Heart right ventricle (tissue), 16 donors: ENCODE measurements at regions not wholly inside any gene's neighbourhood (a gene's known extent, or its start where the extent isn't known, plus 50 kb on each side); places are given as distances from the start of the nearest gene placed in this dataset.

ENCODE experiments used
- ATAC-seq, 8 donors: fragments of 200-7000 bp; cut with Tn5 transposase; one replicate each; pipeline ENCODE4 v1.9.1; 2020; ENCODE audit warnings: mild to moderate bottlenecking in 8 of 8, moderate library complexity in 8 of 8, moderate number of reproducible peaks in 1 of 8
- DNase-seq, 2 donors: peaks; one replicate each; pipeline ENCODE4 v3.0.0-alpha.2; 2020
- H3K27ac ChIP-seq, 10 donors: fragments of 200-600 bp; sonication (generic) in 2 of 10; one replicate each; pipeline versions ENCODE4 v1.5.0 to v1.8.0; 2020 to 2022; ENCODE audit warnings: mild to moderate bottlenecking in 3 of 10
- H3K27me3 ChIP-seq, 7 donors: fragments of 200-600 bp; one replicate each; pipeline ENCODE4 v1.8.0; 2021 to 2022; ENCODE audit warnings: mild to moderate bottlenecking in 2 of 7
- H3K36me3 ChIP-seq, 9 donors: fragments of 200-600 bp; sonication (generic) in 1 of 9; one replicate each; pipeline versions ENCODE4 v1.5.0 to v1.8.0; 2020 to 2022; ENCODE audit warnings: mild to moderate bottlenecking in 2 of 9
- H3K4me1 ChIP-seq, 9 donors: fragments of 200-600 bp; sonication (generic) in 1 of 9; one replicate each; pipeline versions ENCODE4 v1.5.0 to v1.8.0; 2020 to 2022; ENCODE audit warnings: mild to moderate bottlenecking in 4 of 9
- H3K4me3 ChIP-seq, 10 donors: fragments of 200-600 bp; sonication (generic) in 2 of 10; one replicate each; pipeline versions ENCODE4 v1.5.0 to v1.8.0; 2020 to 2022; ENCODE audit warnings: mild to moderate bottlenecking in 7 of 10, moderate library complexity in 2 of 10
- H3K9me3 ChIP-seq, 11 donors: fragments of 200-600 bp in 10 of 11; sonication (generic) in 2 of 11; one replicate each; pipeline versions ENCODE4 v1.5.0 to v1.8.0; 2013 to 2022; ENCODE audit warnings: mild to moderate bottlenecking in 2 of 11, control low read depth in 1 of 11, moderate library complexity in 1 of 11
- CTCF ChIP-seq, 9 donors: fragments of 200-600 bp; sonication (generic) in 2 of 9; IDR thresholded peaks; one replicate each; pipeline versions ENCODE4 v1.5.0 to v1.8.0; 2021 to 2022; ENCODE audit warnings: antibody characterized with exemption in 9 of 9, mild to moderate bottlenecking in 5 of 9, moderate library complexity in 1 of 9
- WGBS, 2 donors: extraction: QIAGEN DNeasy Blood & Tissue Kit; methylation state at CpG; one replicate each; pipeline ENCODE4 v1.1.7; 2013; ENCODE audit warnings: inconsistent platforms in 1 of 2; 5-methylcytosine and 5-hydroxymethylcytosine counted together
- intact Hi-C, 10 donors: fragments of 100-400 bp; cut with DNase I; formaldehyde crosslinking; loops; one replicate each; pipeline versions ENCODE4 v1.11.1 to v1.14.2; 2022
- donor health status: Arrhythmogenic right ventricular cardiomyopathy.
- donor health status: ischemic (EF 13 %, LVEDD 7.1; RV severe dilation, severe dysfunction).
- donor health status: healthy with polysubstance abuse.
- donor health status: DM: no; HTN: yes; CAD: no.
- donor health status: DM: no; HTN: no; CAD: no.
- donor health status: ischemic (EF 25% LVEDD 6.9; RV normal size, moderate dysfunction).
- donor health status: ischemic (EF 25% LVEDD 5.7; RV mildly dilated, moderate dysfunction).
- donor health status: healthy.
- donor health status: DM: yes; HTN: yes; CAD: no.
- donor health status: Ischemic cardiomyopathy.
- donor health status: ischemic (EF 35%, LVEDD 5.7; RV mildly dilated, moderate dysfunction).
- donor health status: nonischemic (EF 11% LVEDD 7.7; RV severe dilation, severe dysfunction).
- donor health status: DM: yes; HTN: yes; CAD: no.
- donor health status: PGD.
- donor health status: ischemic (EF 29% LVEDD 5.4; RV normal size, mild dysfunction).
- donor health status: nonischemic (EF 23%, LVEDD 6.1; RV moderate dilation, normal function).

GRCh38 chr22:49447837-49448236 lies 379.8 kb downstream of the BRD1 start:
- DNase-seq, result no peak
- intact Hi-C loops, result no loop called here
- Histone ChIP-seq H3K27ac (no peak overlapping the region), H3K9me3 (no peaks in the 10 kb centered on the region), H3K27me3 (peaks cover 0 to 71% (median 58%) of the 10 kb centered on the region in 7 donors), H3K4me3 (no peak overlapping the region), H3K36me3 (no peaks in the 10 kb centered on the region), H3K4me1 (no peaks in the 10 kb centered on the region)
- ATAC-seq, result no peak
- 82 to 85% methylated on average over 13 of the region's 13 CpGs for WGBS, 2 donors
- TF ChIP-seq CTCF (IDR thresholded peaks at IDR 0.05), result no peak

- peaks cover 0 to 73% (median 58%) of the 10 kb centered on the region in 7 donors for H3K27me3 ChIP-seq
- H3K27ac ChIP-seq, result no peak overlapping the region
- H3K4me3 ChIP-seq, result no peak overlapping the region
- intact Hi-C loops, result no loop called here
- ATAC-seq (no peak), DNase-seq (no peak)
- H3K36me3 ChIP-seq, result no peaks in the 10 kb centered on the region
- no peaks in the 10 kb centered on the region for H3K4me1 ChIP-seq
- H3K9me3 ChIP-seq, result no peaks in the 10 kb centered on the region
- TF ChIP-seq CTCF (IDR thresholded peaks at IDR 0.05), result no peak
- 68 to 70% methylated on average over 21 of the region's 21 CpGs for WGBS, 2 donors
These were observed 380.6 kb downstream of the BRD1 start for GRCh38 chr22:49446759-49447710.

GRCh38 chr22:49446145-49446758 lies 381.4 kb downstream of the BRD1 start:
- H3K27ac ChIP-seq, result no peak overlapping the region
- WGBS, 2 donors, result 44 to 51% methylated on average over 18 of the region's 18 CpGs
- H3K9me3 ChIP-seq, result no peaks in the 10 kb centered on the region
- intact Hi-C loops, result no loop called here
- no peak for DNase-seq
- H3K36me3 ChIP-seq, result no peaks in the 10 kb centered on the region
- peaks cover 0 to 70% (median 52%) of the 10 kb centered on the region in 7 donors for H3K27me3 ChIP-seq
- no peaks in the 10 kb centered on the region for H3K4me1 ChIP-seq
- ATAC-seq, result no peak
- no peak overlapping the region for H3K4me3 ChIP-seq
- TF ChIP-seq CTCF (IDR thresholded peaks at IDR 0.05), result no peak

GRCh38 chr22:49444781-49445180 lies 382.9 kb downstream of the BRD1 start:
- Histone ChIP-seq H3K36me3 (no peaks in the 10 kb centered on the region), H3K4me3 (no peak overlapping the region), H3K9me3 (no peaks in the 10 kb centered on the region), H3K4me1 (no peaks in the 10 kb centered on the region), H3K27me3 (peaks cover 0 to 55% (median 38%) of the 10 kb centered on the region in 7 donors), H3K27ac (no peak overlapping the region)
- intact Hi-C loops, result no loop called here
- no peak for TF ChIP-seq CTCF (IDR thresholded peaks at IDR 0.05)
- DNase-seq, result no peak
- no peak for ATAC-seq
- 84 to 89% methylated on average over 14 of the region's 14 CpGs for WGBS, 2 donors
